HEK293 (cell line): ENCODE measurements at regions not wholly inside any gene's neighbourhood (a gene's known extent, or its start where the extent isn't known, plus 50 kb on each side); places are given as distances from the start of the nearest gene placed in this dataset.
"Not testable (repeated sequence)": the region's sequence is repeated elsewhere in the genome, so short reads cannot be mapped to it uniquely, and the experiment has no call there.

Experiments used
- CTCF ChIA-PET: fragments of 350-600 bp; formaldehyde crosslinking; extraction: SDS; loops from one replicate; lab custom pipeline; 2021; ENCODE audit warnings: antibody characterized with exemption; lab: Yijun Ruan, JAX
- POLR2A ChIA-PET: fragments of 300-600 bp; formaldehyde crosslinking; extraction: SDS; loops from one replicate; lab custom pipeline; 2020; ENCODE audit warnings: antibody characterized with exemption, inconsistent platforms; lab: Yijun Ruan, JAX
- H3K27ac ChIP-seq: fragments of 200-500 bp; sonication (Bioruptor generic); 2 replicates; pipeline ENCODE4 v1.5.1; 2014; ENCODE audit warnings: low read depth, low read length, control low read depth, inconsistent platforms; ENCODE audit errors: extremely low read depth
- H3K36me3 ChIP-seq, 2 experiments: fragments of 200-500 bp in 1 of 2; sonication (Bioruptor generic) in 1 of 2; 1 replicate in 1 of 2; 2 replicates in 1 of 2; pipeline ENCODE4 v1.5.1; 2014 to 2017; ENCODE audit warnings: inconsistent platforms in 2 of 2, low read length in 2 of 2; ENCODE audit not compliant: control insufficient read depth in 2 of 2, insufficient read depth in 1 of 2
- H3K4me1 ChIP-seq: fragments of 200-500 bp; sonication (Bioruptor generic); 2 replicates; pipeline ENCODE4 v1.5.1; 2014; ENCODE audit warnings: mild to moderate bottlenecking, low read length, inconsistent platforms; ENCODE audit not compliant: control insufficient read depth, insufficient read depth
- H3K4me3 ChIP-seq: 2 replicates; pipeline ENCODE4 v1.5.1; 2011; ENCODE audit warnings: low read depth, mild to moderate bottlenecking, control low read depth, low read length, moderate library complexity
- H3K9me3 ChIP-seq: fragments of 200-500 bp; sonication (Bioruptor generic); 2 replicates; pipeline ENCODE4 v1.5.1; 2014; ENCODE audit warnings: low read depth, low read length, inconsistent platforms; ENCODE audit not compliant: control insufficient read depth, insufficient read depth
- ATF2 ChIP-seq: fragments of 450-650 bp; formaldehyde crosslinking; IDR thresholded peaks from 2 replicates; pipeline ENCODE4 v1.5.1; 2016; ENCODE audit warnings: missing biosample characterization, missing genetic modification characterization, low read depth
- GLI2 ChIP-seq: fragments of 450-650 bp; formaldehyde crosslinking; IDR thresholded peaks from 2 replicates; pipeline ENCODE4; 2017; ENCODE audit warnings: missing biosample characterization, missing genetic modification characterization, low read depth, borderline replicate concordance
- HOXD13 ChIP-seq: sonication (generic); formaldehyde crosslinking; IDR thresholded peaks from 2 replicates; pipeline ENCODE4 v1.8.0; 2022; ENCODE audit warnings: missing genetic modification reagents, borderline replicate concordance
- PRDM1 ChIP-seq: fragments of 450-650 bp; formaldehyde crosslinking; IDR thresholded peaks from 2 replicates; pipeline ENCODE4; 2016; ENCODE audit warnings: missing biosample characterization, missing genetic modification characterization
- SP7 ChIP-seq: fragments of 450-650 bp; formaldehyde crosslinking; IDR thresholded peaks from 2 replicates; pipeline ENCODE4 v1.5.1; 2016; ENCODE audit warnings: missing biosample characterization, missing genetic modification characterization
- ZBTB44 ChIP-seq: fragments of 450-650 bp; IDR thresholded peaks from 2 replicates; pipeline ENCODE4 v1.5.1; 2018; ENCODE audit warnings: missing biosample characterization, mild to moderate bottlenecking, missing genetic modification characterization
- ZBTB8A ChIP-seq: fragments of 450-650 bp; formaldehyde crosslinking; IDR thresholded peaks from 2 replicates; pipeline ENCODE4 v1.5.1; 2016; ENCODE audit warnings: missing biosample characterization, missing genetic modification characterization
- ZFHX2 ChIP-seq: fragments of 450-650 bp; formaldehyde crosslinking; conservative IDR thresholded peaks from 2 replicates; pipeline ENCODE4 v1.5.1; 2016; ENCODE audit warnings: missing biosample characterization, missing genetic modification characterization
- ZNF10 ChIP-seq: fragments of 450-650 bp; formaldehyde crosslinking; IDR thresholded peaks from 2 replicates; pipeline ENCODE4 v1.5.1; 2017; ENCODE audit warnings: missing biosample characterization, missing genetic modification characterization
- ZNF174 ChIP-seq: fragments of 450-650 bp; formaldehyde crosslinking; IDR thresholded peaks from 2 replicates; pipeline ENCODE4 v1.5.0; 2017; ENCODE audit warnings: missing biosample characterization, mild to moderate bottlenecking, missing genetic modification characterization
- ZNF221 ChIP-seq: fragments of 450-650 bp; formaldehyde crosslinking; IDR thresholded peaks from 2 replicates; pipeline ENCODE4 v1.5.1; 2017; ENCODE audit warnings: missing biosample characterization, missing genetic modification characterization, borderline replicate concordance
- ZNF324 ChIP-seq: fragments of 450-650 bp; formaldehyde crosslinking; IDR thresholded peaks from 2 replicates; pipeline ENCODE4 v1.5.1; 2016; ENCODE audit warnings: missing biosample characterization, missing genetic modification characterization
- ZNF335 ChIP-seq: fragments of 450-650 bp; formaldehyde crosslinking; conservative IDR thresholded peaks from 2 replicates; pipeline ENCODE4 v1.5.1; 2016; ENCODE audit warnings: missing biosample characterization, missing genetic modification characterization
- ZNF391 ChIP-seq: fragments of 450-650 bp; formaldehyde crosslinking; IDR thresholded peaks from 2 replicates; pipeline ENCODE4 v1.5.1; 2016; ENCODE audit warnings: low read depth, missing biosample characterization, missing genetic modification characterization, borderline replicate concordance
- ZNF548 ChIP-seq: fragments of 450-650 bp; formaldehyde crosslinking; IDR thresholded peaks from 2 replicates; pipeline ENCODE4 v1.5.1; 2016; ENCODE audit warnings: missing biosample characterization, missing genetic modification characterization
- ZNF621 ChIP-seq: fragments of 450-650 bp; formaldehyde crosslinking; IDR thresholded peaks from 2 replicates; pipeline ENCODE4 v1.5.1; 2017; ENCODE audit warnings: missing biosample characterization, missing genetic modification characterization
- ZNF645 ChIP-seq: fragments of 450-650 bp; formaldehyde crosslinking; IDR thresholded peaks from 2 replicates; pipeline ENCODE4; 2016; ENCODE audit warnings: missing biosample characterization, missing genetic modification characterization
- ZNF701 ChIP-seq: fragments of 450-650 bp; formaldehyde crosslinking; IDR thresholded peaks from 2 replicates; pipeline ENCODE4 v1.5.1; 2016; ENCODE audit warnings: missing biosample characterization, missing genetic modification characterization
- ZNF76 ChIP-seq: fragments of 450-650 bp; formaldehyde crosslinking; IDR thresholded peaks from 2 replicates; pipeline ENCODE4; 2016; ENCODE audit warnings: low read depth, missing biosample characterization, missing genetic modification characterization, borderline replicate concordance
- ZNF791 ChIP-seq: fragments of 450-650 bp; formaldehyde crosslinking; IDR thresholded peaks from 2 replicates; pipeline ENCODE4 v1.5.1; 2016; ENCODE audit warnings: missing biosample characterization, missing genetic modification characterization
- ZSCAN4 ChIP-seq: fragments of 450-650 bp; formaldehyde crosslinking; IDR thresholded peaks from 2 replicates; pipeline ENCODE4 v1.5.1; 2017; ENCODE audit warnings: missing biosample characterization, missing genetic modification characterization
- TF ChIP-seq, protein P1 (sequence below): fragments of 450-650 bp; formaldehyde crosslinking; IDR thresholded peaks from 2 replicates; pipeline ENCODE4 v1.5.1; 2017; ENCODE audit warnings: missing biosample characterization, missing genetic modification characterization
- TF ChIP-seq, protein P2 (sequence below): fragments of 450-650 bp; formaldehyde crosslinking; IDR thresholded peaks from 2 replicates; pipeline ENCODE4 v1.5.1; 2016; ENCODE audit warnings: missing biosample characterization, missing genetic modification characterization

GRCh38 chr4:72213763-72214162 is 182.0 kb downstream of the NPFFR2 start:
- H3K27ac ChIP-seq, H3K4me3 ChIP-seq, H3K4me1 ChIP-seq, H3K9me3 ChIP-seq, H3K36me3 ChIP-seq, POLR2A ChIA-PET: not testable (repeated sequence)
- CTCF ChIA-PET: interaction anchor here (0.6 kb wide), 1 partner anchor 100 kb away, joined by 3 read pairs; no protein-coding TSS in a partner anchor

- Histone ChIP-seq H3K27ac (no peak overlapping the region), H3K9me3 (no peaks in the 10 kb centered on the region), H3K4me1 (no peaks in the 10 kb centered on the region), H3K4me3 (no peak overlapping the region)
- CTCF ChIA-PET: no interaction called here
- POLR2A ChIA-PET: no interaction called here
- TF ChIP-seq ZNF76 (tag by site-specific recombination) (no peak), SP7 (no peak), ZNF221 (tag by site-specific recombination) (no peak), GLI2 (no peak), ZBTB8A (tag by site-specific recombination) (no peak), ZBTB44 (no peak), ZNF324 (no peak), ZNF548 (tag by site-specific recombination) (no peak), ATF2 (tag by site-specific recombination) (no peak), ZNF621 (tag by site-specific recombination) (no peak), PRDM1 (no peak)
- TF ChIP-seq, protein P1, sequence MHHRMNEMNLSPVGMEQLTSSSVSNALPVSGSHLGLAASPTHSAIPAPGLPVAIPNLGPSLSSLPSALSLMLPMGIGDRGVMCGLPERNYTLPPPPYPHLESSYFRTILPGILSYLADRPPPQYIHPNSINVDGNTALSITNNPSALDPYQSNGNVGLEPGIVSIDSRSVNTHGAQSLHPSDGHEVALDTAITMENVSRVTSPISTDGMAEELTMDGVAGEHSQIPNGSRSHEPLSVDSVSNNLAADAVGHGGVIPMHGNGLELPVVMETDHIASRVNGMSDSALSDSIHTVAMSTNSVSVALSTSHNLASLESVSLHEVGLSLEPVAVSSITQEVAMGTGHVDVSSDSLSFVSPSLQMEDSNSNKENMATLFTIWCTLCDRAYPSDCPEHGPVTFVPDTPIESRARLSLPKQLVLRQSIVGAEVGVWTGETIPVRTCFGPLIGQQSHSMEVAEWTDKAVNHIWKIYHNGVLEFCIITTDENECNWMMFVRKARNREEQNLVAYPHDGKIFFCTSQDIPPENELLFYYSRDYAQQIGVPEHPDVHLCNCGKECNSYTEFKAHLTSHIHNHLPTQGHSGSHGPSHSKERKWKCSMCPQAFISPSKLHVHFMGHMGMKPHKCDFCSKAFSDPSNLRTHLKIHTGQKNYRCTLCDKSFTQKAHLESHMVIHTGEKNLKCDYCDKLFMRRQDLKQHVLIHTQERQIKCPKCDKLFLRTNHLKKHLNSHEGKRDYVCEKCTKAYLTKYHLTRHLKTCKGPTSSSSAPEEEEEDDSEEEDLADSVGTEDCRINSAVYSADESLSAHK (tag by site-specific recombination): no peak
- TF ChIP-seq, protein P2, sequence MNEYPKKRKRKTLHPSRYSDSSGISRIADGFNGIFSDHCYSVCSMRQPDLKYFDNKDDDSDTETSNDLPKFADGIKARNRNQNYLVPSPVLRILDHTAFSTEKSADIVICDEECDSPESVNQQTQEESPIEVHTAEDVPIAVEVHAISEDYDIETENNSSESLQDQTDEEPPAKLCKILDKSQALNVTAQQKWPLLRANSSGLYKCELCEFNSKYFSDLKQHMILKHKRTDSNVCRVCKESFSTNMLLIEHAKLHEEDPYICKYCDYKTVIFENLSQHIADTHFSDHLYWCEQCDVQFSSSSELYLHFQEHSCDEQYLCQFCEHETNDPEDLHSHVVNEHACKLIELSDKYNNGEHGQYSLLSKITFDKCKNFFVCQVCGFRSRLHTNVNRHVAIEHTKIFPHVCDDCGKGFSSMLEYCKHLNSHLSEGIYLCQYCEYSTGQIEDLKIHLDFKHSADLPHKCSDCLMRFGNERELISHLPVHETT (tag by site-specific recombination): no peak
- TF ChIP-seq, all 188 proteins: peak for 0
- H3K36me3 ChIP-seq: no peaks in the 10 kb centered on the region
Observed at GRCh38 chr4:72215198-72215597, 183.4 kb downstream of the NPFFR2 start.

DNA sequence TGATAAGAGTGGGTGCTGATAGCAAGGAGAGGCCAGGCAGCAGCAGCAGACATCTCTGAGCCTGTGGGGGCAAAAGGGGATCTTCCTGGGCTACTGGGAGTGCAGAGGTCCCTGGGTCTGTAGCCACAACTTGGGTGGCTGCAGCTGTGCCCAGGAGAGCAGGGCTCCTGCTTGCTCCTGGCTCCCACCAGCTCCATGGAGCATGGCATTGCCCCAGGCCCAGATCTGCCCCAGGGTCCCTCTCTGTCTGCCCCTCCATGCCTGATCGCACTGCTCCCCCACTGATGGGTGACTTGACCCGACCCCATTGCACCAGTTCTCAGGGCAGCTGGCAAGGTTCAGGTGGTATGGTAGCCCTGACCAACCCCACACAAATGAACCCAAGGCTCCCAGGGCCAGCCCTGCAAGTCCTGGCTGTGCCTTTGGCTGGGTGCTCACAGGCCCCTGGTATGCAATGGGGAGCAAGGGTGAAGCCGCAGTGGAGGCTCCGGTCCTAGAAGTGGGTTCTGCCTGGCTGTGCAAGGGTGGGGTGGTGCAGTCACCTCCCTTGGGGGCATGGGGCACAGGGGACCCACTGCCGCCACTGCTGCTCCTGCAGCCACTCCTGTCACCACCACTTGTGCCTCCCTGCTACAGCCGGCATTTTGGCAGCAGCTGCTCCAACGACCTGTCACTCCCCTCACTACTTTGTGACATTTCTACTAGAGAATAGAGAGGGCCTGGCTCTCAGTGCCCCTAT is 184.9 kb downstream of the NPFFR2 start:
- no peaks in the 10 kb centered on the region for H3K4me1 ChIP-seq
- no peaks in the 10 kb centered on the region for H3K9me3 ChIP-seq
- ChIA-PET POLR2A (no interaction called here), CTCF (no interaction called here)
- no peak overlapping the region for H3K27ac ChIP-seq
- H3K4me3 ChIP-seq: no peak overlapping the region
- H3K36me3 ChIP-seq: no peaks in the 10 kb centered on the region
- TF ChIP-seq ZNF10 (tag by site-specific recombination) (no peak), ZNF335 (tag by site-specific recombination) (no peak), ZNF791 (no peak), HOXD13 (CRISPR knock-in tag) (no peak), ZNF391 (no peak), ZNF701 (no peak), ZNF645 (no peak), ZNF221 (tag by site-specific recombination) (no peak), ZNF174 (tag by site-specific recombination) (no peak), ZFHX2 (tag by site-specific recombination) (no peak), ZSCAN4 (tag by site-specific recombination) (no peak)
